Stimulated activated naive B cell treated with anti-CD40 and anti-IgM and Interleukin-4, amounts not matched to agents 10 μg/mL and 1 μg/mL and 100 μg/mL, for 72 hours (primary cell): ENCODE measurements at regions not wholly inside any gene's neighbourhood (a gene's known extent, or its start where the extent isn't known, plus 50 kb on each side); places are given as distances from the start of the nearest gene placed in this dataset.

Experiments
- ATAC-seq, 2 donors: fragments of 150-1000 bp; cut with Tn5 transposase; replicated peaks; 2 replicates each; pipeline ENCODE4 v1.10.0; 2021; ENCODE audit warnings: moderate library complexity in 1 of 2
- DNase-seq: peaks from one replicate; pipeline ENCODE4 v3.0.0; 2021
- H3K27ac Mint-ChIP-seq: one replicate; pipeline ENCODE4 v1.8.0; 2022; ENCODE audit warnings: mild to moderate bottlenecking, mixed read lengths
- H3K27me3 Mint-ChIP-seq, 2 donors: one replicate each; pipeline ENCODE4 v1.8.0; 2022; ENCODE audit warnings: mixed read lengths in 2 of 2
- H3K36me3 Mint-ChIP-seq, 2 donors: one replicate each; pipeline ENCODE4 v1.8.0; 2022; ENCODE audit warnings: mixed read lengths in 2 of 2, mild to moderate bottlenecking in 1 of 2
- H3K4me1 Mint-ChIP-seq, 2 donors: one replicate each; pipeline ENCODE4 v1.8.0; 2022; ENCODE audit warnings: mixed read lengths in 2 of 2, mild to moderate bottlenecking in 1 of 2
- H3K4me3 Mint-ChIP-seq, 2 donors: one replicate each; pipeline ENCODE4 v1.8.0; 2022; ENCODE audit warnings: mild to moderate bottlenecking in 2 of 2, mixed read lengths in 2 of 2, moderate library complexity in 1 of 2
- H3K9me3 Mint-ChIP-seq, 2 donors: one replicate each; pipeline ENCODE4 v1.8.0; 2022; ENCODE audit warnings: mixed read lengths in 2 of 2, mild to moderate bottlenecking in 1 of 2

DNA sequence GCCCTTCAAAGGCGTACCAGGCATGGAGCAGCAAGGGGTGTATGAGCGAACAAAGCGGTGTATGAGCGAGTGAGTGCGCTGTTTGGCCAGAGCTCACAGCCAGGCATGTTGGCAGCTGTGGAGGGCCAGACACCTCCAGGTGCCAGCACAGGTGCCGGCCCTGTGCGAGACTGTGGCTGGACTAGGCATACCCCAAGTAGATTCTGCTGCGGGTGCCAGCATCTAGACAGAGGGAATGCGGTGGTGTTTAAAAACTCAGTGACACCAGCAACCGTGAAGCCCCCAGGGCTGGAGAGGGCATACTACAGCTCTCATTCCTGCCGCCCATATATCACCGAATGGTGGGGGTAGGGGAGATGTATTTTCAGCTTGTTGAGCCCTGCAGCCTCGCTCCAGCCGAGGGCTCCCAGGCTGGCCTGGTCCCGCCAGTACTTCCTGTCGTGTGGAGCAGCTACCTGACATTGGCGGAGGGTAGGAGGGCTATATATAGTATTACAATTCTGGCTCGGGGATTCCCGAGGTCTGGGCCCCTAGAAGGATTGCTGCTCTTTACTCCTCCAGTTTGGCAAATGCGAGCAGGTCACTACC, 1829.6 kb upstream of the NUDT12 start:
- Mint-ChIP-seq H3K9me3 (no peaks in the 10 kb centered on the region), H3K27ac (no peak overlapping the region), H3K36me3 (no peaks in the 10 kb centered on the region), H3K4me1 (no peaks in the 10 kb centered on the region), H3K4me3 (no peak overlapping the region), H3K27me3 (no peaks in the 10 kb centered on the region)
- ATAC-seq: no peak
- DNase-seq: no peak

DNA sequence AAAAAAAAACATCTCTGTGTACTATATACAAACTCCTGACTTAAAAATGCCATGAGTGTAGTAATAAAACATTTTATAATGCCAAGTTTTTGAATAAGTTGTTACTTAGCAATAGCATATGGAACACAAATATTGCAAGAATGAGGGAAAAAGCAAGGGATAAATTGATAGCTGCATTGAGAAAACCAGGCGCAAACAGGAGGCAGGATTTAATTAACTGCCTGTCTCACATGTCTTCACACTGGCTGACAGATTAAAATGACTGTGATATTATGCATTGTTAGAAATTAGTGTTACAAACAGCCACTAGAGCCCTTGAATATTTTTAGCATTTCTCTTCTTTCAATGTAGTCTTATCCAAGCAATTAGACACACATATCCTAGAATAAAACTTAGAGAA, 1817.5 kb upstream of the NUDT12 start:
- H3K4me1 Mint-ChIP-seq: no peaks in the 10 kb centered on the region
- no peaks in the 10 kb centered on the region for H3K36me3 Mint-ChIP-seq
- ATAC-seq (no peak), DNase-seq (no peak)
- H3K27me3 Mint-ChIP-seq: no peaks in the 10 kb centered on the region
- H3K9me3 Mint-ChIP-seq: peaks cover 0 to 11% of the 10 kb centered on the region in 2 donors
- no peak overlapping the region for H3K27ac Mint-ChIP-seq
- H3K4me3 Mint-ChIP-seq: no peak overlapping the region

DNA sequence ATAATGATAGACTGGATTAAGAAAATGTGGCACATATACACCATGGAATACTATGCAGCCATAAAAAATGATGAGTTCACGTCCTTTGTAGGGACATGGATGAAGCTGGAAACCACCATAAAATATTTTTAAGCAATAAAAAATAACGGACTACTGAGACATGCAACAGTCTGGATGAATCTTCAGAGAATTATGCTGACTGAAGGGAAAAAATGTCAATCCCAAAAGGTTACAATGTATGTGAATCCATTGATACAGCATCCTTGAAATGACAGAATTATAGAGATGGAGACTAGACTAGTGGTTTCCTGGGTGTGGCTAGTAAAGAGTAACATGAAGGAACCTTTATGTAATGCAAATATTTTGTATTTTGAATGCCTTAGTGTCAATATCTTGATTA, 1808.6 kb upstream of the NUDT12 start:
- no peak overlapping the region for H3K27ac Mint-ChIP-seq
- no peaks in the 10 kb centered on the region for H3K27me3 Mint-ChIP-seq
- H3K9me3 Mint-ChIP-seq: peaks cover 0 to 4% of the 10 kb centered on the region in 2 donors
- DNase-seq (no peak), ATAC-seq (no peak)
- H3K36me3 Mint-ChIP-seq: no peaks in the 10 kb centered on the region
- H3K4me1 Mint-ChIP-seq: no peaks in the 10 kb centered on the region
- H3K4me3 Mint-ChIP-seq: no peak overlapping the region

GRCh38 chr5:105350486-105351140, 1788.0 kb upstream of the NUDT12 start:
- Mint-ChIP-seq H3K27me3 (no peaks in the 10 kb centered on the region), H3K27ac (no peak overlapping the region), H3K4me3 (no peak overlapping the region), H3K36me3 (no peaks in the 10 kb centered on the region), H3K9me3 (peaks cover 0 to 5% of the 10 kb centered on the region in 2 donors), H3K4me1 (no peaks in the 10 kb centered on the region)
- DNase-seq: no peak
- no peak for ATAC-seq

GRCh38 chr5:105331558-105331957, 1769.0 kb upstream of the NUDT12 start:
- Mint-ChIP-seq H3K27ac (peak overlapping the region; percentile 32), H3K4me1 (no peaks in the 10 kb centered on the region), H3K27me3 (no peaks in the 10 kb centered on the region), H3K9me3 (peaks cover 5 to 9% of the 10 kb centered on the region in 2 donors), H3K4me3 (no peak overlapping the region), H3K36me3 (no peaks in the 10 kb centered on the region)
- ATAC-seq: no peak
- DNase-seq: no peak

- Mint-ChIP-seq H3K27ac (no peak overlapping the region), H3K4me3 (no peak overlapping the region), H3K27me3 (no peaks in the 10 kb centered on the region), H3K4me1 (no peaks in the 10 kb centered on the region), H3K36me3 (no peaks in the 10 kb centered on the region), H3K9me3 (peaks cover 0 to 7% of the 10 kb centered on the region in 2 donors)
- DNase-seq: no peak
- ATAC-seq: no peak
These were observed 1767.6 kb upstream of the NUDT12 start for GRCh38 chr5:105330185-105330584.

DNA sequence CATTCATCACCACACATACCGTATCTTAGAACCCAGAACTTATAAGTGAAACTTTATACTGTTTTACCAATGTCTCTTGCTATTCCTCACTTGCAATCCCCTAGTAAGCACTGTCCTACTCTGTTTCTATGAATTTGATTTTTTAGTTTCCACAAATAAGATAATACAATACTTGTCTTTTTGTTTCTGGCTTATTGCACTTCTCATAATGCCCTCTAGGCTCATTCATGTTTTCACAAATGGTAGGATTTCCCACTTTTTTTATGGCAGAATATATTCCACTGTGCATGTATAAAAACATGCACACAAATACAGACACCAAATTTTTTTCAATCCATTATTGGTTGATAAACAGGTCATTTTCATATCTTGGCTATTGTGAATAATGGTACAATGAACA, 1742.3 kb upstream of the NUDT12 start:
- ATAC-seq: no peak
- H3K4me3 Mint-ChIP-seq: no peak overlapping the region
- H3K36me3 Mint-ChIP-seq: no peaks in the 10 kb centered on the region
- H3K9me3 Mint-ChIP-seq: peaks cover 0 to 1% of the 10 kb centered on the region in 2 donors
- DNase-seq: no peak
- no peak overlapping the region for H3K27ac Mint-ChIP-seq
- no peaks in the 10 kb centered on the region for H3K27me3 Mint-ChIP-seq
- no peaks in the 10 kb centered on the region for H3K4me1 Mint-ChIP-seq

GRCh38 chr5:105288946-105289345, 1726.4 kb upstream of the NUDT12 start:
- DNase-seq (no peak), ATAC-seq (no peak)
- no peaks in the 10 kb centered on the region for H3K9me3 Mint-ChIP-seq
- H3K27ac Mint-ChIP-seq: no peak overlapping the region
- no peaks in the 10 kb centered on the region for H3K36me3 Mint-ChIP-seq
- no peak overlapping the region for H3K4me3 Mint-ChIP-seq
- no peaks in the 10 kb centered on the region for H3K27me3 Mint-ChIP-seq
- H3K4me1 Mint-ChIP-seq: no peaks in the 10 kb centered on the region

GRCh38 chr5:105283134-105283533, 1720.5 kb upstream of the NUDT12 start:
- no peaks in the 10 kb centered on the region for H3K9me3 Mint-ChIP-seq
- DNase-seq: no peak
- no peak overlapping the region for H3K27ac Mint-ChIP-seq
- no peaks in the 10 kb centered on the region for H3K4me1 Mint-ChIP-seq
- H3K36me3 Mint-ChIP-seq: no peaks in the 10 kb centered on the region
- no peaks in the 10 kb centered on the region for H3K27me3 Mint-ChIP-seq
- no peak overlapping the region for H3K4me3 Mint-ChIP-seq
- ATAC-seq: no peak

GRCh38 chr5:105274079-105274478, 1711.5 kb upstream of the NUDT12 start:
- Mint-ChIP-seq H3K36me3 (no peaks in the 10 kb centered on the region), H3K9me3 (peaks cover 0 to 5% of the 10 kb centered on the region in 2 donors), H3K27me3 (no peaks in the 10 kb centered on the region), H3K27ac (no peak overlapping the region), H3K4me3 (no peak overlapping the region), H3K4me1 (no peaks in the 10 kb centered on the region)
- no peak for DNase-seq
- ATAC-seq: no peak

DNA sequence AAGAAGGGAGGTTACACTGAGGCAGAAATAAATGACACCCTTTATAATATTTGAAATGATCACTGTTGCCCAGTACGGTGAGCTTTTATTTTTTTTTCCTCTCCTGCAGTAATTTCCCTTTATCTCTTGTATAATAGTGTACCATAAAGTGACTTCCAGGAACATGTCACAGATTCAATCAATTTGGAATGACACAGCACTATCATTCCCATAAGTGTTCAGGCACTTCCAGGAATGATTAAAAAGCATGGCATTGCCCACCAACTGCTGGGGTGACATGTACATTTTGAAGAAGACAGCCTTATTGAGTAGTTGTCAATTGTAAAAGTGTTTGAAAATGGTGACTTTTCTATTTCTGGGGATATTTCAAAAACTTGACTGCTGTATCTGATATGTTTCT, 1700.9 kb upstream of the NUDT12 start:
- no peaks in the 10 kb centered on the region for H3K36me3 Mint-ChIP-seq
- H3K27ac Mint-ChIP-seq: no peak overlapping the region
- no peaks in the 10 kb centered on the region for H3K4me1 Mint-ChIP-seq
- peaks cover 3 to 11% of the 10 kb centered on the region in 2 donors for H3K9me3 Mint-ChIP-seq
- DNase-seq: no peak
- ATAC-seq: no peak
- H3K27me3 Mint-ChIP-seq: no peaks in the 10 kb centered on the region
- no peak overlapping the region for H3K4me3 Mint-ChIP-seq

DNA sequence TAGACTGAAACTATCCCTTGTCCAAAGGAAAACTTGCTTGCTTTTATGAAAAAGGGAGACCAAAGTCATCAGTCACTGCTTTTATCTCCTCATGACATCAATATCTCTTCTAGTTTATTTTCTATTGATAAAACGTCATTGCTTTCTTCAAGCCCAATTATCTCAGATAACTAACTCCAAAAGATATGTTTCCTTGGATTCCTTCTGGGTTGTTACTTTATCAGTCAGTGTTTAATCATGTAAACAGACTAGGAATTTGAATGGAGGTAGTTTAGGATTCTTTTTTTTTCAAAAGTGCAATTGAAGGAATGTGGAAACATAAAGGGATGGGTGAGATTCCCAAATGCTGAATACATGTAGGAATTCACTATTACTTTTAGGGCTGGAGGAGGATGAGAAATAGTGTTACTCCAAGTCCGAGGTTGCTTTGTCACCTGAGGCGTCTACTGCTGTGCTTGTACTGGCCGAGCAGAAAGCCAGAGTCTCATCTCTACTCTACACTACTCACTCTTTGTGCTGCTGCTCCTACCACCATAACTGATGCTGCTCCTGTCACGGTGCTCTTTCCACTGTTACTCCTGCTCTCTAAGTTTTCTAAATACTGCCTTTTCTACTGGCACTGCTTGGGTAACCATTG, 1697.1 kb upstream of the NUDT12 start:
- Mint-ChIP-seq H3K4me3 (no peak overlapping the region), H3K27ac (no peak overlapping the region), H3K9me3 (peaks cover 3 to 13% of the 10 kb centered on the region in 2 donors), H3K27me3 (no peaks in the 10 kb centered on the region), H3K4me1 (no peaks in the 10 kb centered on the region), H3K36me3 (no peaks in the 10 kb centered on the region)
- DNase-seq: no peak
- ATAC-seq: no peak

- Mint-ChIP-seq H3K4me3 (no peak overlapping the region), H3K9me3 (no peaks in the 10 kb centered on the region), H3K27ac (no peak overlapping the region), H3K36me3 (no peaks in the 10 kb centered on the region), H3K27me3 (no peaks in the 10 kb centered on the region), H3K4me1 (no peaks in the 10 kb centered on the region)
- DNase-seq: no peak
- ATAC-seq: no peak
These were observed 1676.0 kb upstream of the NUDT12 start for GRCh38 chr5:105238561-105238960.

DNA sequence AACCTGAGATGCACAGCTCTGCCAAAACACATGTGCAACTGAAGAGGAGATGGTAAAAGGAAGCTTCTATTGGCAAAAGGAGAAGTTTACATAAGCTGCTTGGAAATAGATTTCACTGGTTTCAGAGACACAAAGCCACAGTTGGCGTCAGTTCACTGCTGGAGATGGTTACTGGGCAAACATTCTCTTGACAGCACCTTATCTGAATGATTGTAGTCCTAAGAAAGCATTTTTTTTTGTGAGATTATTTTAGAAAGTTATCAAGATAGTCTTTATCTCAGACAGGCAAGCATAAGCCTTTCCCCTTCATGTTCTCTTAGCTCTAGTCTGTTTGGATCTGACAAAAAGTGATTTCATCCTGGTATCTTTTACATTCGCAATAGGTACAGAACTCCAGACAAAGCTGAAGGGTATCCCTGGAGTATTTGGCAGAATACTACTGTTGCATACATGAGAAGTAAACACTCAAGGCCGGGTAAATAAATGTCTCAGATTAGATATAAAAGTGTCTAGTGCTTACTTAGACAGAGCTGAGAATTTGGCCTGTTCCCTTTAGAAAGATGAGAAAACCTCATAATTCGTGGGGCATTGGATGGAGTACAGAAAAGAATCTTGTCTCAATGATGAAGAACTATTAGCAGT, 1668.0 kb upstream of the NUDT12 start:
- no peaks in the 10 kb centered on the region for H3K27me3 Mint-ChIP-seq
- no peaks in the 10 kb centered on the region for H3K4me1 Mint-ChIP-seq
- no peak overlapping the region for H3K4me3 Mint-ChIP-seq
- no peak overlapping the region for H3K27ac Mint-ChIP-seq
- H3K36me3 Mint-ChIP-seq: no peaks in the 10 kb centered on the region
- H3K9me3 Mint-ChIP-seq: no peaks in the 10 kb centered on the region
- no peak for ATAC-seq
- no peak for DNase-seq

DNA sequence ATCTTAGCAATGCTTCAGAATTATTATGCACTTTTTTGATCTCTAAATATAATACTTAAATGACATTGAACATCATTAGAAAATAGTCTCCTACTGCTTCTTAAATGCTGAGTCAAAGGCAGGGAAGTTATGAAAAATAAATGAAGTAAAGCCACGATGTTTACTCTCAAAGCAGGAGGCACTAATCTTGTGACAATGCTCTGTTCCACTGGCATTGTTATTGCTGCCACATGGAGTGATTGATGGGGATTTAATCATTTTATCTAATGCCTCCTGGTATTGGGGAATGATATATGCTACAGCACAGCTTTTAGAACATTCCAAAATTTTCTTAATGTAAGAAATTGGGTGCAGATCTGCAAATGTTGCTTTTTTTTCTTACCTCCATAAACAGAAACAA, 1655.4 kb upstream of the NUDT12 start:
- no peaks in the 10 kb centered on the region for H3K36me3 Mint-ChIP-seq
- peaks cover 3 to 5% of the 10 kb centered on the region in 2 donors for H3K9me3 Mint-ChIP-seq
- H3K27ac Mint-ChIP-seq: no peak overlapping the region
- no peaks in the 10 kb centered on the region for H3K4me1 Mint-ChIP-seq
- H3K4me3 Mint-ChIP-seq: no peak overlapping the region
- H3K27me3 Mint-ChIP-seq: no peaks in the 10 kb centered on the region
- ATAC-seq (no peak), DNase-seq (no peak)
